HG02763 (cell line): ENCODE measurements at regions not wholly inside any gene's neighbourhood (a gene's known extent, or its start where the extent isn't known, plus 50 kb on each side); places are given as distances from the start of the nearest gene placed in this dataset.
A peak's percentile ranks its signal among the peaks of the same experiment; 100 is the strongest.
"Not testable (repeated sequence)": the region's sequence is repeated elsewhere in the genome, so short reads cannot be mapped to it uniquely, and the experiment has no call there.

ENCODE experiments used
- ATAC-seq: cut with Tn5 transposase; IDR thresholded peaks from one replicate; pipeline ENCODE4 v1.9.1; 2021; ENCODE audit warnings: mild to moderate bottlenecking, moderate library complexity; ENCODE audit not compliant: unreplicated experiment

DNA sequence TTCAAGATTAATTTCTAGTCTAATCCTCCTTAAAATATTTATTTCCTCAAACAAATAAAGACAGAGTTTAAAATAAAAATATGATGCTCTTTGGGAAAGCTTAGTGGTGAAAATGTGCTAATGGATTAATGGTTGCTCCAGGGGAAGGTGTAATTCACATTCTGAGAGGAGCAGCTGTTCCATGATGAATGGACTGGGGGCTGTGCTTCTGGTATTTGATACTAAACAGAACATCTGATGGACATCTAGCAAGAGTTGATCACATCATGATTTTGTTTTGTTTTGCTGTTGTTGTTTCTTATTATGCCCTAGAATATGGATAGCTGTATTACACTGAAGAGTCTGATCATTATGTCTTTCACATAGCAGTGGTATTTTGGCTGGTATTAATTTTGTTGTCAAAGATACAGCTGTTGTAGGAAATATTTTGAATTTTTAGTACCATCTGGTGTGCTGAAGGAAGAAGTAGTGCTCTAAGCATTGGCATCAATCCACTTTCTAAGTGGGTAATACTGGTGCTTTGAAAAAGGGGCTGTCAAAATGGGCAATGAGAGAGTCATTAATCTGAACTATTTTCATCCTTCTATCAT, 296.4 kb downstream of the ADAMTS20 start:
- no peak for ATAC-seq

DNA sequence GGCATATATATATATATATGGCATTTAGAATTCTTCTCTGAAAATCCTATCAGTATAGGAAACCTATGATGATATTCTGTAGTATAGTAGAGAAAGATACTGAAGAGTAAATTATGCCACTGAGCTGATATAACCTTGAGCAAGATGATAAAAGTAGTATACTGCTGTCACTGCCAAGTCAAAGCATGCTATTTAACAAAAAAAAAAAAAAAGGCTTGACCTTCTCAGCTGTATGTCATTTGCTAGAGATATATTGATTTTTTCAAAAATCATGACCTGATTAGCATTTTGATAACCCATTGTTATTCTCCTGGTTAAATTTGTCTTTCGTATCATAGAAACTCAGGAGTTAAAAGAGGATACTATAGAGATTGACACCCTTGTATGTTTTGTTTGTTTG, 299.4 kb downstream of the ADAMTS20 start:
- no peak for ATAC-seq

DNA sequence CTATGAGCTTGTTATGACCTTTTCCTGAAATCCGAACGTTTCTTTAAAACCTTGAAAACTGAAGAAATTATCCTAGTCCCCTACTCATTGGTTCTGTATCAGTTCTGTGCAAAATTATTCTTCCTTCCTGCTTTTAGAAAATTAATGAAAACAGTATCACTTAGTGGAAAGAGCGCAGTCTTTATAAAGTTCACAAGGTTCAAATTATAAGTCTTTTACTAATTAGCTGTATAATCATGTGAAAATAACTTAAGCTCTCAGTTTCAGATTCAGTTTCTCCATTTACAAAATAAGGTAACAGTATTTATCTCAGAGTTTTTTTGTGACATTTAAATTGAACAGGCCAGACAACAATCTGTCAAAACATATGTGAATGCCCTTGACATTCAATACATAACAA, 306.1 kb downstream of the ADAMTS20 start:
- no peak for ATAC-seq

DNA sequence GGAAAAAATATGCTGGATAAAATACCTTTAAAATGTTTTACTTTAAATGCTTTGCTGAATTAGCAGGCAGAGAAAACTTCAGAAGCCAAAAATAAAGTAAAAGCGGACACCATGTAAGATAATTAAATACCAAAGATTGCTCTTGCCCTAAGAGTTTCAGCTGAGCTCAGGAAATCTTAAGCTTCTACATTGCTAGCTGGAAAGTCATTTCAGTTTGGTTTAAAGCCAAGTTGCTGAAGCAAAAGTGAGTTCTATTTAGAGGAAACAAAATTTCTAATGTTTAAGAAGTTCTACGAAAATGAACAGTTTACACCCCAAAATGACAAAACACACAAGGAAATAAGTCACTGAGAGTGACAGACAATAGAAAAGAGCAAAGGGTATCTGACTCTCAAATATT, 310.0 kb downstream of the ADAMTS20 start:
- ATAC-seq: no peak

DNA sequence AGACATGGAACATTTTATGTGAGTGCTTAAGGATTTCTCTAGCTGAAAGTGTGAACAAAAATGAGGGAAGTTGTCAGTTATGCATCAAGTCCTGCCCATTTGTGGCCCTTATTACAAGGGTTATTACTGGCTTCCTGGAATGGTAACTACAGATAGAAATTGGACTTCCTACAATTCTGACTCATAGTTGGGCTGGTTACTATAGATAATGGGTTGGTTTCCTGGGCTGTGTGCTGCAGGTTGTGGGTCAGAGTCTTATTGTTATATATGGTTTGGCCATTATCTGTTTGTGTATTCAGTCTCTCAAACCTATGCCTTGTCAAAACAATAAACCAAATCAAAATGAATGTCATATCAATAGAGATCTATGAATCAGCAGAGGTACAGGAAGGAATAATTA, 313.7 kb downstream of the ADAMTS20 start:
- ATAC-seq: no peak

DNA sequence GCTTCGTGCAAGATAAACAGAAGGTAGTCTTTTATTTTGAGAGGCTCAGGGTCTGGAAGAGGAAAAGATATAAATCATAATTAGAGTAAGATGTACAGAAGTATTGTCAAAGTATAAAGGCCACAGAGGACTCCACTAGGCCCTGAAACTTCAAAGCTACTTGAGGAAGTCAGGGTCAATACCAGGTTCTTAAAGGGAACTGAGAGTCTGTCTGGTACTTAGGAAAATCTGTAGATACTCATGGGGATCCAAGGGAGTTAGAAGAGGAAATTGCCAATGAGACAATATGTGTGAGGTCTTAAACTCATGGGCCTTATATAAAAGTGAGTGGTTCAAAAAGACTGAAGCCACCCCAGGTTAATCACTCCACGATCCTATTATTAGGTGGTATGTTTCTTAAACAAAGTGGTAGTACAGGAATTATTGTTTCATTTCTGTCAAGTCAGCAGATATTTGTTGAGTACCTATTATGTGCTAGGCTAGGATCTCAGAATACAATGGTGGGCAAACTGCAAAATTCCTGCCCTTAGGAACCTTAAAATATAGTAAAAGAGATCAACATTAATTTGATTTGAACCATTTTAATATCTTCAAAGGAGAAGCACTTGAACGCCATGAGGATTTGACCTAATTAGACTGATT, 314.6 kb downstream of the ADAMTS20 start:
- ATAC-seq: no peak

DNA sequence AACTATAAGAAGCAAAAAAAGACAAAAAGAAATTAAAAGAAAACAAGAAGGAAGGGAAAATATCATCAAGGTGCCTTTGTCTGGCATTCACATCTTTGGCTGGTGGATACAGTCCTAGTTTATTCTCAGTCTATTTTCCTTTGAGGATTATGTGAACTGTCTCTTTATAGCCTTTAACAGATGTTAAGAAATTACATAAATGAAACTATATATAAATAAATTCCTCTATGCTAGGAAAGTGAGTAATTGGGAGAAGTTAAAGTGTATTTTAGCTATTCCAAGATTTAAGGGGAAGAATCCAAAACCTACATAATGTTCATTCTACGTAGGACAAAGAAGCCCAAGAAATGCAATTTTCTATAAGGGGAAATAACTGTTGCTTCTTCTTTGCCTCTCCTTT, 316.3 kb downstream of the ADAMTS20 start:
- no peak for ATAC-seq

DNA sequence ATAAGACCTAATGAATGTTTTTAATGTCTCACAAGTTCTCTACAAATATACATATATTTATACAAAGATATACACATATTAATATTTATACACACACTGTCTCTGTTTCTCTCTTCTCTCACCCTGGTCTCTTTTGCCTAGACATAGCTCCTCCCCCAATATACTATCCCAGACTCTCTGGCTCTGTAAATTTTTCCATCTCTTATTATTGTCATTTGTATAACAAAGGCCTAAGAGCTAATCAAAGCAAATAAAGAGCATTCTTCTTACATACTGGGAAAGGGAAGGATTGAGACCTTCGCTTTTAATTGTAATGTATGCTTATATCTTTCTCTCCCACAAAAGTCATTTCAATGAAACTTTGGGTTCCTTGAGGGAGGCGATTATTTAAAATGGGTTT, 318.1 kb downstream of the ADAMTS20 start:
- ATAC-seq: no peak

DNA sequence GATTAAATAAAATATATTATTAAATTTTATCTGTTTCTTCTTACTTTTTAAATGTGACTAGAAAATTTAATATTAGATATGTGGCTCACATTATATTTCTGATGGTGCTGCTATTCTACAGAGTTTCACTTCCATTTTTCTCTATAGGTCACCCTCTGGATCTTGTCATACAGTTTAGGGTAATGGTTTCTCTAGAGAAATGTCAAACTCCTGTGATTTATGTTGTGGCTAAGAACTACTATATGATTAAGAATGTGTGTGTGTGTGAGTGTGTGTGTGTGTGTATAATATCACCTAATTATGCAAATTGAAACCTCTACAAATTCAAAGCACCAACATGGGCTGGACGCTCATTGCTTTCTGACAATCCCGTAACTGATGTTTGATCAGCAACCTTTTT, 325.9 kb downstream of the ADAMTS20 start:
- ATAC-seq: no peak

DNA sequence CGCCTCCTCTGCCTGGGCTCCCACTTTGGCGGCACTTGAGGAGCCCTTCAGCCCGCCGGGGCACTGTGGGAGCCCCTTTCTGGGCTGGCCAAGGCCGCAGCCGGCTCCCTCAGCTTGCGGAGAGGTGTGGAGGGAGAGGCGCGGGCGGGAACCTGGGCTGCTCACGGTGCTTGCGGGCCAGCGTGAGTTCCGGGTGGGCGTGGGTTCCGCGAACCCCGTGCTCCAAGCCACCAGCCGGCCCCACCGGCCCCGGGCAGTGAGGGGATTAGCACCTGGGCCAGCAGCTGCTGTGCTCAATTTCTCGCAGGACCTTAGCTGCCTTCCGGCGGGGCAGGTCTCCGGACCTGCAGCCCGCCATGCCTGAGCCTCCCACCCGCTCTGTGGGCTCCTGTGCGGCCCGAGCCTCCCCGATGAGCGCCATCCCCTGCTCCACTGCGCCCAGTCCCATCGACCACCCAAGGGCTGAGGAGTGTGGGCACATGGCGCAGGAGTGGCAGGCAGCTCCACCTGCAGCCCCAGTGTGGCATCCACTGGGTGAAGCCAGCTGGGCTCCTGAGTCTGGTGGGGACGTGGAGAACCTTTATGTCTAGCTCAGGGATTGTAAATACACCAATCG, 327.7 kb downstream of the ADAMTS20 start:
- not testable (repeated sequence) for ATAC-seq

DNA sequence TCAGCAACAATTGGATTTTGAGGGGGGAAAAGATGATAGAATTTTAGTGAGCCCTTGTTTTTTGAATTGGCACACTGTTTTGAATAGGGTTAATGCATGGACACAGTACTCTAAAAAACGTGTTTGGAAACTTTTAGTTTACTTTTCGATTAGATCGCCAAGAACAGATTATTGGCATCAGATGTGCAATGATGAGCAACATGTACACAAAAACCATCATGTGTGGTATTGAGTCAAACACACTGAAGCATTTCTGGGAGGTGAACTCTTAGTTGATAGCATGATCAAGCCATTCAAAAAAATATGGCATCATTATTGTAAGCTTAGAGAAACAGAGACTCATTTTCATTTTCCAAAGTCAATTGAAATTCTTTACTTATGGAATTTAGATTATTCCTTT, 329.2 kb downstream of the ADAMTS20 start:
- ATAC-seq: no peak

DNA sequence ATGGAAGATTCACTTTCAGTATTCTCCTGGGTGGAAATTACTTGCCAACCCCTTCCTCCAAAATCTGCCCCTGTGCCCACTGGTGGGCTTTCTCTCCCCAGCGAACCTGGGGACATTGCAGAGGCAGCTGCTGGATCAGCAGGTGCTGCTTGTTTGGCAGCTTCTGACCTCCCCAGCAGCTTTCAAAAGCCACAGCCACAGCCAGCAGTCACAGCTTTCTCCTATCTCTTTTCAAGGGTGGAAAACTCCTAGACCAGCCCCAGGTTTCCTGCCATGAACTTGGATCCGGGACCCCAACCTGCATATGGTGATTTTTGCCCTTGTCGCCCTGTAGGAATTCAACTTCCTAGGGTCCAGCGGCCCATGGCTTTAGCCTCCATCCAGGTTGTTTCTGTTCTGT, 330.8 kb downstream of the ADAMTS20 start:
- no peak for ATAC-seq

DNA sequence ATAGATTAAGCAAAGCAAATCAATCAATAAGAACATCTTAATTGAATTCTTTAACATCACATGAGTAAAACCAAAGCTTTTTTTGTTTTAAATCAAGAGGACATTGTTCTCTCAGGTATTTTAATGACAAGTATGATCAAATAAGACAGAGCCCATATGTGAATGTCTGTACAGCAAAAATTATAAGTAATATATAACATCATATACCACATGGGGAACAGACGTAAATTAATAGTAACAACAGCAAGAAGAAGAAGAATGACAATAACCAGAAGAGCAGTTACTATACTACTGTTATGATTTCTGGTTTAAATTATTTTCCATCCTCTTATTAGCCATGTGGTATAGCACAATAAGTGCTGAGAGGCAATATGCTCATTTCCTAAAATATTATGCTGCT, 335.5 kb downstream of the ADAMTS20 start:
- no peak for ATAC-seq

DNA sequence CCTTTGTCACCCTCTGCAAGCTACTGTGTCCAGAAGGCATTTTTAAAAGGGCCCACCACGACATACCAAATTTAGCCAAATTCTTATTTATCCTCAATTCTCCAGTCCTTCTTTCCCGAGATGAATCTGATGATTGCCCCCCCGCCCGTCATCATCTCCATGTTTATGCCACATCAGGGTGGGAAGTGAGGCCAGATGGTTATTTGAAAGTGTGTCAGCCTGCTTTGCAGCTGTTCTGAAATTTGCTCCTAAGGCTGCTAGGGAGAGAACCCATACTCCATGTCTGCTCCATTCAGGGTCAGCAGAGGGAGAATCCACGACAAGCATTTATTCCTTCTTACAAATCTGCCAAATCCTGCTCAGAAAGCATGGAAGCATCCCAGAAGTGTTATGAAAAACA, 337.8 kb downstream of the ADAMTS20 start:
- ATAC-seq: no peak

DNA sequence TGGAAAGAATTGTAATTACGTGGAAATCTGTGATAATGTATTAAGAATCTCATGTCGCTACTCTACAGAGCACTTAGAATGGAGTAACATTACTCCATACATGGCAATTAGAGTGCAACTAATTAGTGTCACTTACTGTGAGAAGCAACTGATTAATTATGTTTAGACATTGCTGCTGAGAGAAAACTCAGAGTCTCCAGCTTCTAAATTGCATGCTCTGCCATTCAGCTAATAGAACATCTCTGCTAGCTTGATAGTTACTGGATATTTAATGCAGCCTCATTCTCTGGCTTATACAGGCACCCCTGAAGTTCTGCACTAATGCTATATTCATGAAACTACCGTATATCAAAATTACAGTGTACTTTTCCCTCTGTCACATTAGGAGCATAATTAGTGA, 338.4 kb downstream of the ADAMTS20 start:
- no peak for ATAC-seq

DNA sequence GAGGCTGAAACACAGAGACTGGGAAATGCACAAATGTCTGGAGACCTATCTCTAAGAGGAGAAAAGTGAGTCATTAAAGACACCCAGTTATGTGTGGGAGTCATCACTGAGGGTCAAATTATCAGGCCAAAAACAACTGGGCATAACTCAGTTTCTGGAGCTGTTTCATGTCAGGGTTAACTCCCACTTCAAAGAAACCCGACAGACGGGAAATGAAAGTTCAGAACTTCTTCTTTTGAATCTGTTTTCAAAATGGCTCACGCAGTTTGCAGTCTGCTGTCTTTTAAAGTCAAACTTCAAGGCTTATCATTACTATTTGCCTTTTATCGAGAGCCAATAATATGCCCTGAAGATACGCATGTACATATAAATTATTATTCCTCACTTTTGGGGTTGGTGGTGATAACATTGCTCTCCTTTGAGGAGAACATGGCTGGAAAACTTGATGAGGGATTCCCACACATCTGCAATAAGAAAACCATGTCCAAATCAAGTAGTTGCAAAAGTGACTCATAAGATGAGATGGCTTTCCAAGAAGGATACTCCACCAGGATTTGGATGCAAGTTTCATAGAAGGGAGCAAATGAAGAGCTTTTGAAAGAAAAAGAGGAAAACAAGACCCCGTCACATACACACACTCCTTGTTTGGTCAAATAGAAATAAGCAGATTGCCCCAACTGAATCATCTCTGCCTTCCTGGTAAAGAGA, 341.4 kb downstream of the ADAMTS20 start:
- peak; percentile 94 for ATAC-seq

DNA sequence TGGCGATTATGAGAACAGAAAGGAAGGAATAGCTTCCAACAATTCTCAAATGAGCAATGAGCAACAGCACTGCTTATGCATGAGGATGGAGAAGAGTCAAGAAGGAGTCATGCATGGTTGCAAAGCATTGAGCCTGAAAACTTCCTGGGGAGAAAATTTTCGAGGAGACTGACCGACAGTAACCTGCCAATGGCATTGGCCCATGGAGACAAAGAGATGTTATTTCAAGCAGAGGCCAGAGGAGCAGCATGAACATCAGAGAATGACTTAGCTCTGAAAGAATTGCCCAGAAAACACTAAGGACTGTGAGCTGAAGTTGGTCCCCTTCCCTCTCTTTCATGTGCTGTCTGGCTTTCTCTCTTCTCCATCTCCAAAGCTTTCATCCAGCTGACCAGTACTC, 343.4 kb downstream of the ADAMTS20 start:
- no peak for ATAC-seq

DNA sequence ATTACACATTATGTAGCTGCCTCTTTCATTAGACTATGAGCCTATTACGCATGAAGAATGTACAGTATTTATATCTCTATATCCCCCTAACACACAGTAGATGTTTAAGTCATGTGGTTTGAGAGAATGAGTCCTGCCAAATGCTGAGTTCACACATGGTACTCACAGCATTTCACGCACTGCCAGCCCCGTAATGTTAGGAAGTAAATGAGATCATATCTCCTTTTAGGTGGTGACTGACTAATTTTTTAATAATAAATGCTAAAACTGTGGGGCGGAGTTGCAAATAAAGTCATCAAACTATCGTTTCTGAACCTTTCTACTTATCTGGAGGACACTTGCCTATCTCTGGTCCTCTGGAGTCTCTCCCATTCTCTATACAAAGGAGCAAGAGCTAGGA, 343.8 kb downstream of the ADAMTS20 start:
- no peak for ATAC-seq

DNA sequence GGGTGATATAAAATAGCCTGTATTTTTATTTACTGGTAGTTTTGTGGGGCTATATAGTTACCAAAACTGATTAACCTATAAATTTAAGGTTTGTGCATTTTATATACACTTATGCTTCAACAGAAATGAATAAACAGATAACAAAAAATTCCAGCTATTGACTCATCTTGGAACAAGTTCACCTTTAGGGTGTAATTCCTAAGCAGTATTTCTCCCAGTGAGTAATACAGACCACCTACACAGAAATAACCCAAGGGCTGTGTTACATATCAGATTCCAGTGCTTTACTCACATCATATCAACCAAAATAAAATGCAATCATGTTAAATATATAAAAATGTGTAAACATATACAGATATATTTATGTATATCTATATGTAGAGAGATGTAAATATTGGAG, 345.6 kb downstream of the ADAMTS20 start:
- ATAC-seq: no peak

DNA sequence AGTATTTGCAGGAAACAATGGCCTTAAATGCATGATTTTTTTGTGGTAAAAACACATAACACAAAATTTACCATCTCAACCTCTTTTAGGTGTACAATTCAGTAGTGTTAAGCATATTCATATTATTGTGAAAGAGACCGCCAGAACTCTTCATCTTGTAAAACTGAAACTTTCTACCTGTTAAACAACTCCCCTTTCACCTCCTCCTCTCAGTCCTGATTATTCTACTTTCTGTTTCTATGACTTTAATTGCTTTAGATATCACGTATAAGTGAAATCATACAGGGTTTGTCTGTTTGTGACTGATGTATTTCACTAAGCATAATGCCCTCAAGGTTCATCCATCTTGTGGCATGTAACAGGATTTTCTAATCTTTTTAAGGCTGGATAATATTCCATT, 353.4 kb downstream of the ADAMTS20 start:
- ATAC-seq: no peak

DNA sequence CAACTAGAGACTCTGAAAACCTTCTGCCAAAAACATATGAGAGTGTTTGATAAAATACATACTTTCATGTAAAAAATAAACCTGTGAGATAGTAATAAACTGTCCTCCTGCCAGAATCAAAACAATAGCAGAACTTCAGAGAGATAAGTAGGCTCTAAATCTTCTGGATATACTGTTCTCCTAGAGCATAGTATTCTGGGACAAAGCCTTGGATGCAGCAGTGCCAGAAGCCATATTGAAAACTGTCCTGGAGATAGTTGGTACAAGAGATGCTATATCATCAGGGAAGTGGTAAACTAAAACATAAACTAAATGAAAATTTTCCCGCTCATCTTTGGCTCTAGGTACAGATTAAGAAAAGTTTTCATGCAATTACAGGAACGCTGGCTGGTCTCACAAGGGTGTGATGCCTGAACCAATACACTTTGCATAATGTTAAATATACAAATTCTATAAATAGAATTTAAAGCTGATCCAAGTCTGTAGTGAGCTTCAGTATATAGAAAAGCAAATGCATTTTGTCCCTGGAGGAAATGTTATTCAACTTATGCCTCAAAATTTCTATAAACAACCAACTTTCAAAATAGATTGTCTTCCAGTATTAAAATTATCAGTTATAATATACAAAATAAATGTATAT, 355.6 kb downstream of the ADAMTS20 start:
- ATAC-seq: no peak

DNA sequence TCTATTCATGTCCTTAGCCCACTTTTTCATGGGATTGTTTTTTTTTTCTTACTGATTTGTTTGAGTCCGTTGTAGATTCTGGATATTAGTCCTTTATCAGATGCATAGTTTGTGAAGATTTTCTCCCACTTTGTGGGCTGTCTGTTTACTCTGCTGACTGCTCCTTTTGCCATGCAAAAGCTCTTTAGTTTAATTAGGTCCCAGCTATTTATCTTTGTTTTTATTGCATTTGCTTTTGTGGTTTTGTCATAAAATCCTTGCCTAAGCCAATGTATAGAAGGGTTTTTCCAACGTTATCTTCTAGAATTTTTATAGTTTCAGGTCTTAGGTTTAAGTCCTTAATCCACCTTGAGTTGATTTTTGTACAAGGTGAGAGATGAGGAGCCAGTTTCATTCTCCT, 358.9 kb downstream of the ADAMTS20 start:
- ATAC-seq: not testable (repeated sequence)
